PC-9 (cell line): ENCODE measurements at regions not wholly inside any gene's neighbourhood (a gene's known extent, or its start where the extent isn't known, plus 50 kb on each side); places are given as distances from the start of the nearest gene placed in this dataset.

Experiments
- BruUV-seq: library from RNA; stranded (reverse); fragments of 400-500 nt; replicated peaks from 2 replicates; lab custom pipeline; 2021; lab: Mats Ljungman, UMichigan
- CTCF ChIA-PET: fragments of 300-600 bp; sonication (Branson Sonifier 250); formaldehyde crosslinking; loops from one replicate; lab custom pipeline; 2022; ENCODE audit warnings: antibody characterized with exemption; lab: Charles Lee
- POLR2A ChIA-PET: fragments of 300-600 bp; sonication (Branson Sonifier 250); formaldehyde crosslinking; loops from one replicate; lab custom pipeline; 2022; ENCODE audit warnings: antibody characterized with exemption; ENCODE audit not compliant: unreplicated experiment; lab: Charles Lee
- DNase-seq, 2 experiments: peaks; one replicate each; pipeline versions ENCODE4 v3.0.0 to v3.0.0-alpha.2; 2015 to 2022; ENCODE audit warnings: mixed read lengths in 1 of 2
- H2AFZ ChIP-seq: fragments of 200-600 bp; sonication (generic); 2 replicates; pipeline ENCODE4 v1.8.1; 2017; ENCODE audit warnings: antibody characterized with exemption
- H3F3A ChIP-seq: fragments of 200-600 bp; sonication (generic); 2 replicates; pipeline ENCODE4 v1.8.1; 2017; ENCODE audit warnings: antibody characterized with exemption, mild to moderate bottlenecking, low read depth; ENCODE audit not compliant: insufficient read depth
- H3K27ac ChIP-seq: fragments of 200-600 bp; sonication (generic); 2 replicates; pipeline ENCODE4 v1.6.1; 2016; ENCODE audit warnings: mixed run types
- H3K27me3 ChIP-seq: fragments of 200-600 bp; sonication (generic); 2 replicates; pipeline ENCODE4 v1.6.1; 2016; ENCODE audit warnings: low read depth, mixed run types; ENCODE audit not compliant: insufficient read depth
- H3K36me3 ChIP-seq: fragments of 200-600 bp; sonication (generic); 2 replicates; pipeline ENCODE4 v1.6.1; 2016; ENCODE audit warnings: low read depth, mixed run types
- H3K4me1 ChIP-seq: fragments of 200-600 bp; sonication (generic); replicated peaks from 2 replicates; pipeline ENCODE4 v1.6.1; 2016; ENCODE audit warnings: mixed run types; ENCODE audit not compliant: insufficient read depth
- H3K4me2 ChIP-seq: fragments of 200-600 bp; sonication (generic); 2 replicates; pipeline ENCODE4 v1.6.1; 2017; ENCODE audit warnings: mixed run types
- H3K4me3 ChIP-seq: fragments of 200-600 bp; sonication (generic); 2 replicates; pipeline ENCODE4 v1.6.1; 2016; ENCODE audit warnings: mixed run types
- H3K79me2 ChIP-seq: fragments of 200-600 bp; sonication (generic); 2 replicates; pipeline ENCODE4 v1.6.1; 2017; ENCODE audit warnings: low read depth, mixed run types
- H3K9me2 ChIP-seq: fragments of 200-600 bp; sonication (generic); 2 replicates; pipeline ENCODE4 v1.8.1; 2017; ENCODE audit warnings: mild to moderate bottlenecking; ENCODE audit not compliant: insufficient read depth
- H3K9me3 ChIP-seq: fragments of 200-600 bp; sonication (generic); 2 replicates; pipeline ENCODE4 v1.8.1; 2016; ENCODE audit warnings: low read depth; ENCODE audit not compliant: insufficient read depth
- H4K20me1 ChIP-seq: fragments of 200-600 bp; sonication (generic); 2 replicates; pipeline ENCODE4 v1.8.1; 2017; ENCODE audit not compliant: insufficient read depth
- EZH2 ChIP-seq: fragments of 200-600 bp; sonication (generic); IDR thresholded peaks from 2 replicates; pipeline ENCODE4 v1.8.0; 2017; ENCODE audit warnings: antibody characterized with exemption, low read depth
- intact Hi-C: fragments of 100-400 bp; cut with micrococcal nuclease; formaldehyde crosslinking; loops from one replicate; pipeline ENCODE4 v1.10.0; 2022; ENCODE audit not compliant: unreplicated experiment
- TF ChIP-seq, protein P1 (sequence below): fragments of 200-600 bp; sonication (generic); conservative IDR thresholded peaks from 2 replicates; pipeline ENCODE4 v1.6.1; 2017; ENCODE audit warnings: mixed run types, antibody characterized with exemption, mild to moderate bottlenecking, moderate library complexity

DNA sequence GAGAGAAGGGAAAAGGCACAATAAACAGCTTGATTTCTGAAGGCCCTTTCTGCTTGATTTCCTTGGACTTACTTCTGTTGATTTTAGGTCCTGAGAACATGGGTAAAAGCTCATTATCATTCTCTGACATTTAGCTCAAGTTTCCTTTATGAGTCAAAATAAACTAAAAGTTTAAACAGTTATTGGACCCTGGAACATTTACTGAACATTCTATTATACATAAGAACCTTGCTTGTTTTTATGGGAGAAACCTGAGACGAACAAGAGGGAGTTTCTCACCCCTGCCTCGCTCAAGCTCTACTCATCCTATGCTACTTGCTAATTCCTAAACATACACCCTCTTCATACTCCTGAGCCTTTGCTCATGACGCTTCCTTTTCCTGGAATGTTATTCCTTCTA, 538.3 kb upstream of the PKN2 start:
- no peak for DNase-seq
- no peak overlapping the region for H3K4me3 ChIP-seq
- ChIA-PET CTCF (no interaction called here), POLR2A (no interaction called here)
- H3K9me3 ChIP-seq: no peaks in the 10 kb centered on the region
- H4K20me1 ChIP-seq: 0 out of 2 replicates have a peak, but pooled peaks cover 4% of the 10 kb centered on the region
- H3K79me2 ChIP-seq: no peaks in the 10 kb centered on the region
- intact Hi-C loops: no loop called here
- no peaks in the 10 kb centered on the region for H3K36me3 ChIP-seq
- H3K4me2 ChIP-seq: no peak overlapping the region
- H3F3A ChIP-seq: no peaks in the 10 kb centered on the region
- H3K9me2 ChIP-seq: no peaks in the 10 kb centered on the region
- TF ChIP-seq, protein P1, sequence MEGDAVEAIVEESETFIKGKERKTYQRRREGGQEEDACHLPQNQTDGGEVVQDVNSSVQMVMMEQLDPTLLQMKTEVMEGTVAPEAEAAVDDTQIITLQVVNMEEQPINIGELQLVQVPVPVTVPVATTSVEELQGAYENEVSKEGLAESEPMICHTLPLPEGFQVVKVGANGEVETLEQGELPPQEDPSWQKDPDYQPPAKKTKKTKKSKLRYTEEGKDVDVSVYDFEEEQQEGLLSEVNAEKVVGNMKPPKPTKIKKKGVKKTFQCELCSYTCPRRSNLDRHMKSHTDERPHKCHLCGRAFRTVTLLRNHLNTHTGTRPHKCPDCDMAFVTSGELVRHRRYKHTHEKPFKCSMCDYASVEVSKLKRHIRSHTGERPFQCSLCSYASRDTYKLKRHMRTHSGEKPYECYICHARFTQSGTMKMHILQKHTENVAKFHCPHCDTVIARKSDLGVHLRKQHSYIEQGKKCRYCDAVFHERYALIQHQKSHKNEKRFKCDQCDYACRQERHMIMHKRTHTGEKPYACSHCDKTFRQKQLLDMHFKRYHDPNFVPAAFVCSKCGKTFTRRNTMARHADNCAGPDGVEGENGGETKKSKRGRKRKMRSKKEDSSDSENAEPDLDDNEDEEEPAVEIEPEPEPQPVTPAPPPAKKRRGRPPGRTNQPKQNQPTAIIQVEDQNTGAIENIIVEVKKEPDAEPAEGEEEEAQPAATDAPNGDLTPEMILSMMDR: no peak
- no peak for TF ChIP-seq EZH2
- no peak overlapping the region for H3K27ac ChIP-seq
- no TSS peak for BruUV-seq
- H2AFZ ChIP-seq: no peak overlapping the region
- no peaks in the 10 kb centered on the region for H3K4me1 ChIP-seq
- H3K27me3 ChIP-seq: no peaks in the 10 kb centered on the region

GRCh38 chr1:88149686-88150085, 534.4 kb upstream of the PKN2 start:
- Histone ChIP-seq H3K27me3 (no peaks in the 10 kb centered on the region), H3K9me3 (no peaks in the 10 kb centered on the region), H3K4me3 (no peak overlapping the region), H3K9me2 (no peaks in the 10 kb centered on the region), H3F3A (no peaks in the 10 kb centered on the region), H3K4me1 (no peaks in the 10 kb centered on the region), H3K4me2 (no peak overlapping the region), H4K20me1 (0 out of 2 replicates have a peak, but pooled peaks cover 4% of the 10 kb centered on the region), H3K27ac (no peak overlapping the region), H3K79me2 (no peaks in the 10 kb centered on the region), H2AFZ (no peak overlapping the region), H3K36me3 (no peaks in the 10 kb centered on the region)
- ChIA-PET CTCF (no interaction called here), POLR2A (no interaction called here)
- intact Hi-C loops: no loop called here
- no peak for TF ChIP-seq EZH2
- TF ChIP-seq, protein P1: no peak
- DNase-seq: no peak
- no TSS peak for BruUV-seq

GRCh38 chr1:88150330-88150729, 533.7 kb upstream of the PKN2 start:
- Histone ChIP-seq H3K9me2 (no peaks in the 10 kb centered on the region; the same call in 1 of the 2 replicates), H3K79me2 (no peaks in the 10 kb centered on the region), H4K20me1 (0 out of 2 replicates have a peak, but pooled peaks cover 4% of the 10 kb centered on the region), H2AFZ (no peak overlapping the region), H3F3A (no peaks in the 10 kb centered on the region), H3K36me3 (no peaks in the 10 kb centered on the region), H3K4me1 (no peaks in the 10 kb centered on the region), H3K4me2 (no peak overlapping the region), H3K9me3 (no peaks in the 10 kb centered on the region), H3K27me3 (no peaks in the 10 kb centered on the region), H3K4me3 (no peak overlapping the region), H3K27ac (no peak overlapping the region)
- DNase-seq: no peak
- ChIA-PET CTCF (no interaction called here), POLR2A (no interaction called here)
- BruUV-seq: no TSS peak
- intact Hi-C loops: no loop called here
- no peak for TF ChIP-seq EZH2
- TF ChIP-seq, protein P1: no peak
